ENCODE measurements at regions not wholly inside any gene's neighbourhood (a gene's known extent, or its start where the extent isn't known, plus 50 kb on each side); places are given as distances from the start of the nearest gene placed in this dataset.

- TF ChIP-seq EZH2 (IDR thresholded peaks at IDR 0.05; ENCODE audit: insufficient read depth, poor library complexity, severe bottlenecking) = no peak
- no peak for TF ChIP-seq EZH2phosphoT487 (IDR thresholded peaks at IDR 0.05; ENCODE audit: insufficient read depth, low read depth)
- H3K36me3 ChIP-seq (ENCODE audit: low read depth) = no peaks in the 10 kb centered on the region
- no peak overlapping the region for H3K9ac ChIP-seq
- DNase-seq = no peak
- no peaks in the 10 kb centered on the region for H3K79me2 ChIP-seq (ENCODE audit: insufficient read depth)
- in situ Hi-C loops (cut with MboI) = no loop called here
- H3K9me3 ChIP-seq (ENCODE audit: low read depth) = no peaks in the 10 kb centered on the region
- no peaks in the 10 kb centered on the region for H3K9me2 ChIP-seq (ENCODE audit: insufficient read depth)
- no peak overlapping the region for H2AFZ ChIP-seq
- no peak overlapping the region for H3K27ac ChIP-seq
- peaks cover 8% of the 10 kb centered on the region for H3F3A ChIP-seq (ENCODE audit: insufficient read depth)
- H3K4me1 ChIP-seq (ENCODE audit: insufficient read depth) = no peaks in the 10 kb centered on the region
- H3K27me3 ChIP-seq (replicated peaks; ENCODE audit: insufficient read depth) = peaks cover 6% of the 10 kb centered on the region
- 85 to 96% methylated on average over 4 of the region's 4 CpGs for WGBS, 2 experiments (ENCODE audit: low coverage in 1 of 2, low lambda C conversion rate in 2 of 2, missing lambda C conversion rate in 2 of 2)
- H3K4me3 ChIP-seq = no peak overlapping the region
- no peak overlapping the region for H3K4me2 ChIP-seq (ENCODE audit: unreplicated experiment)
- H4K20me1 ChIP-seq (ENCODE audit: insufficient read depth) = no peaks in the 10 kb centered on the region
These were observed 55.4 kb upstream of the RELL1 start for GRCh38 chr4:37741564-37741963.

GRCh38 chr4:37740546-37740945, 54.4 kb upstream of the RELL1 start:
- DNase-seq = no peak
- no peaks in the 10 kb centered on the region for H3K4me1 ChIP-seq (ENCODE audit: insufficient read depth)
- in situ Hi-C loops (cut with MboI) = no loop called here
- H3K27me3 ChIP-seq (replicated peaks; ENCODE audit: insufficient read depth) = peaks cover 6% of the 10 kb centered on the region
- H3K9ac ChIP-seq = no peak overlapping the region
- H3F3A ChIP-seq (ENCODE audit: insufficient read depth) = peaks cover 8% of the 10 kb centered on the region
- no peaks in the 10 kb centered on the region for H4K20me1 ChIP-seq (ENCODE audit: insufficient read depth)
- no peak overlapping the region for H2AFZ ChIP-seq
- H3K27ac ChIP-seq = no peak overlapping the region
- TF ChIP-seq EZH2phosphoT487 (IDR thresholded peaks at IDR 0.05; ENCODE audit: insufficient read depth, low read depth) (no peak), EZH2 (IDR thresholded peaks at IDR 0.05; ENCODE audit: insufficient read depth, poor library complexity, severe bottlenecking) (no peak)
- no peaks in the 10 kb centered on the region for H3K9me3 ChIP-seq (ENCODE audit: low read depth)
- no peaks in the 10 kb centered on the region for H3K36me3 ChIP-seq (ENCODE audit: low read depth)
- H3K9me2 ChIP-seq (ENCODE audit: insufficient read depth) = no peaks in the 10 kb centered on the region
- no peaks in the 10 kb centered on the region for H3K79me2 ChIP-seq (ENCODE audit: insufficient read depth)
- 44 to 51% methylated on average over 5 of the region's 5 CpGs for WGBS, 2 experiments (ENCODE audit: low coverage in 1 of 2, low lambda C conversion rate in 2 of 2, missing lambda C conversion rate in 2 of 2)
- no peak overlapping the region for H3K4me3 ChIP-seq
- no peak overlapping the region for H3K4me2 ChIP-seq (ENCODE audit: unreplicated experiment)

- Histone ChIP-seq H3K36me3 (ENCODE audit: low read depth) (no peaks in the 10 kb centered on the region), H2AFZ (no peak overlapping the region), H4K20me1 (ENCODE audit: insufficient read depth) (no peaks in the 10 kb centered on the region), H3K9me3 (ENCODE audit: low read depth) (no peaks in the 10 kb centered on the region), H3F3A (ENCODE audit: insufficient read depth) (peaks cover 8% of the 10 kb centered on the region), H3K4me3 (no peak overlapping the region), H3K79me2 (ENCODE audit: insufficient read depth) (no peaks in the 10 kb centered on the region), H3K9ac (no peak overlapping the region), H3K4me2 (ENCODE audit: unreplicated experiment) (no peak overlapping the region), H3K27ac (no peak overlapping the region), H3K27me3 (replicated peaks; ENCODE audit: insufficient read depth) (peaks cover 6% of the 10 kb centered on the region), H3K9me2 (ENCODE audit: insufficient read depth) (no peaks in the 10 kb centered on the region), H3K4me1 (ENCODE audit: insufficient read depth) (no peaks in the 10 kb centered on the region)
- in situ Hi-C loops (cut with MboI) = no loop called here
- TF ChIP-seq EZH2 (IDR thresholded peaks at IDR 0.05; ENCODE audit: insufficient read depth, poor library complexity, severe bottlenecking) (no peak), EZH2phosphoT487 (IDR thresholded peaks at IDR 0.05; ENCODE audit: insufficient read depth, low read depth) (no peak)
- peak; percentile 81 for DNase-seq
- WGBS, 2 experiments (ENCODE audit: low coverage in 1 of 2, low lambda C conversion rate in 2 of 2, missing lambda C conversion rate in 2 of 2) = 58 to 66% methylated on average over 4 of the region's 4 CpGs
These were observed 51.3 kb upstream of the RELL1 start for GRCh38 chr4:37737466-37737865.
